Stimulated activated CD8-positive, alpha-beta memory T cell treated with anti-CD3 and anti-CD28 coated beads, Interleukin-7, amount 100 ng/mL, for 1 hour (primary cell): ENCODE measurements at regions not wholly inside any gene's neighbourhood (a gene's known extent, or its start where the extent isn't known, plus 50 kb on each side); places are given as distances from the start of the nearest gene placed in this dataset.

ENCODE experiments used
- DNase-seq, 2 donors: peaks; one replicate each; pipeline ENCODE4 v3.0.0-alpha.2; 2020; ENCODE audit warnings: low read depth in 2 of 2

DNA sequence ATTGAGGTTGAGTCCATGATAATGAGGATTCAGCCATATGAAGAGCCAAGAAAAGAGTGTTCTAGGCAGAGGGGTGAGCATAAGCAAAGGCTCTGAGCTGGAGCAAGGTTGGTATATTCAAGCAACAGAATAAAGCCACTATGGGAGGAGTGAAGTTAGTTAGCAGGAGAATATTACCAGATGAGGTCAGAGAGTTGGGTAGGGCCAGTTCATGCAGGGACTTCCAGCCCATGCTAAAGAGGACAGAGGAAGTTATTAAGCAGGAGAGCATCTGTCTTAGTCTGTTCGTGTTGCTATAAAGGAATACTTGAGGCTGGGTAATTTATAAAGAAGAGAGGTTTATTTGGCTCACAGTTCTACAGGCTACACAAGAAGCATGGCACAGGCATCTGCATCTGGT is 57.1 kb upstream of the ATG10 start:
- DNase-seq, result no peak

DNA sequence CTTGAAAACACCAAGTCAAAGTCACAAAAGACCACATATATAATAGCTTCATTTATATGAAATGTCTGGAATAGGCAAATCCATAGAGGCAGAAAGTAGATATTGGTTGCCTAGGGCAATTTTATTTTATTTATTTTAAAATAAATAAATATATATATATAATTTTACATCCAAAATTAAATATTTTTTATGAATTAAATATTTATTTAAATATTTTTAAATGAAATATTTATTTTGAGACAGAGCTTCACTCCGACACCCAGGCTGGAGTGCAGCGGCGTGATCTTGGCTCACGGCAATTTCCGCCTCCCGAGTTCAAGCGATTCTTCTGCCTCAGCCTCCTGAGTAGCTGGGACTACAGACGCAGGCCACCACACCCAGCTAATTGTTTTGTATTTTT is 58.9 kb upstream of the ATG10 start:
- no peak for DNase-seq

DNA sequence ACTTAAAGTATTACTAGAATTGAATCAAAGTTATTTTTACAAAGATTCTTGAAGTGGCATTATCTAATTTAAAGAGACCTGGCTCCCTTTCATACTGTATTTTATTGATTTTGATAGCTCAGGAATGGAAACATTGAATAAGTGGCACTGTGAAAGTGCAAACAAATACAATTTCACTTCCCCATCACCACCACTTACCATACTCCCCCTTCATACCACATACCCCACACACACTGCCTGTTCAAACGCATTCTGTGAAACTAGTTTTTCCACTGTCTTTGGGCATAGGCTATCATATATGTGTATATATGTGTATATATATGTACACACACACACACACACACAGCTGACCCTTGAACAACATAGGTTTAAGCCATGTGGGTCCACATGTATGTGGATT is 62.1 kb upstream of the ATG10 start:
- no peak for DNase-seq

DNA sequence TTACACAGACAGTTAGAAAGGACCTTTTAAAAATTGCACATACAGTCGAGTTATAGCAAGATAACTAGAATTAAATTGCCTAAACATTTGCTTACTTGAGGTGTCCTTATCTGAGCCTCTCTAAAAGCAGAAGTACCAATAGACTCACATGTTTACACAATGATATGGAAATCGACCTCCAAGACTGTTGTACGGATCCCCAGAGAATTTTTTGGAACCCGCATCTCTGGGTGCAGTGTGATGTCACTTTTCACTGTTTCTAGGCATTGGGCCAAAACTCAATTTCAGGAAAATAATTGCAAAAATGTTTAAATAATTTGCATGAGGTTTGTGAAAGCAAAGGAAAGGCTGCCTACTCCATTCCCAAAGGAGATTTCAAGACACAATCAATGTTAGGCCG is 63.1 kb upstream of the ATG10 start:
- DNase-seq, result no peak

DNA sequence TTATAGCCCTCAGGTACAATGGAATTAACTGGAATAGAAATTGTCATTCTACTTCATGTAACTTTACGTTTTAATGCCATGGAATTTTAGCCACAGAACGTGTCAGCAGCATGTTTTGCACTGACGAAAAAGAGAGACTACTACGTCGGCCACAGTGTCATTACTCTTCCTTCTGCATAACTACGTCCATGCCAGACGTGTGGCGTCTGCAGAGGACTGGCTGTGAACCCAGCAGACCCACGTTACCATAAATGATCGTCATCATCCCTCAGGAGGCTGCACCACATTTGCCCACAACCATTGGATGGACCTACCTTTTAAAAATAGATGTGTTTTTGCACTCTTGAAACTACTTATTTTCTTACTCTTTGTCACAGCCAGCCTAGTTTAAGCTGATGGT is 63.8 kb upstream of the ATG10 start:
- DNase-seq, result no peak

DNA sequence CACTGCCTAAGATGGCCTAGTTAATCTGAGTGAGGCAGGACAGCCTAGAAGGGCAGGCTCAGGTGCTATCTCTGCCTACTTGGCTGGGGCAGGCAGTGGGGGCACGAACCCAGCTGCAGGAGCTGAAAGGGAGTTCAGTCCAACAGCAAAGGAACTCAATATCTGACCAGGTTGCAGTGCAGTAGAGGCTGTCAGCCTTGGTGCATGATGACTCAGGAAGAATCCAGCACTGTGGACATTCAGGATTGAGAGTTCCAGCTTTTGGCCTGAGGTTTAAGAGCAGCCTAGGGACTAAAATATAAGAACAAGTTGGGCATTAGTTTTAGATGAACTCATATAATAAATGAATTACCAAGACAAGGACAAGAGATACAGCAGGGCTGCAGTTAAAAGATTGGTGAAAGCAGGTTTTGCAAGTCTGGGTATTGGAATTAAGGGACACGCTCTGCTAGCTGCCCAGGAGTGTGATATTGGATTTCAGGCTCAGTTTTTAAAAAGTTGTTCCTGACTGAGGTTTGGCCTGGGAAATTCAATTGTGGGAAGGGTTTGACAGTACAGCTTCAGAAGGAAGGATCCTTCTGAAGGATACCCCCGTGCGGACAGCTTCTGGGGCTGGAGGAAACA is 64.7 kb upstream of the ATG10 start:
- DNase-seq, result no peak

DNA sequence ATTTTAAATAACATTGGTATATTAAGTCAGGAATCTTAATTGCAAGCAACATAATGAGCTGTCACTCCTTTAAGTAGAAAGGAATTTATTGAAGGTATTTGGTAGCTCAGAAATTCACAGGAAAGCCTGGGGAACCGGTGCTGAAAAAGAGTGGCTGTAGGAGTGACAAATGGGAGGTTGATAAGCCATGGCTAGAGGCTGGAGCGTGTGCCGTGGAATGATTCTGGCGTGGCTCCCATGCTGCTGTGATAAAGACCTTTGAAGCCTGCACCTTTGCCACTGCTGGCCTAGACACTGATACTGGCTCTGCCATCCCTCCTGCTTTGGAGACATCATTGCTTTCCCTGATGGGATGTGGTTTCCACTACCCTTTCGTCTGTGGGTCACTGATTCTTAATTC is 65.7 kb upstream of the ATG10 start:
- no peak for DNase-seq

DNA sequence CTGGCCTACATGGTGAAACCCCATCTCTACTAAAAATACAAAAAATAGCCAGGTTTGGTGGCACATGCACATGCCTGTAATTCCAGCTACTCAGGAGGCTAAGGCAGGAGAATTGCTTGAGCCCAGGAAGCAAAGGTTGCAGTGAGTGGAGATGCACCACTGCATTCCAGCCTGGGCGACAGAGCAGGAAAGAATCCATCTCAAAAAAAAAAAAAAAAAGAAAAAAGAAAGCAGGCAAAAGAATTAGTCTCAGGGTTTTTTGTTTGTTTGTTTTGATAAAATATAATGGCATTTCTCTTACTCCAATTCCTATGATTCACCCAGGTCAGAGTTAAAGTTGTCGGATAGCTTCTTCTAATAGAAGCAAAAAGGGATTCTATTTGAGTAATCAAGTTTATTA is 67.0 kb upstream of the ATG10 start:
- DNase-seq, result no peak

DNA sequence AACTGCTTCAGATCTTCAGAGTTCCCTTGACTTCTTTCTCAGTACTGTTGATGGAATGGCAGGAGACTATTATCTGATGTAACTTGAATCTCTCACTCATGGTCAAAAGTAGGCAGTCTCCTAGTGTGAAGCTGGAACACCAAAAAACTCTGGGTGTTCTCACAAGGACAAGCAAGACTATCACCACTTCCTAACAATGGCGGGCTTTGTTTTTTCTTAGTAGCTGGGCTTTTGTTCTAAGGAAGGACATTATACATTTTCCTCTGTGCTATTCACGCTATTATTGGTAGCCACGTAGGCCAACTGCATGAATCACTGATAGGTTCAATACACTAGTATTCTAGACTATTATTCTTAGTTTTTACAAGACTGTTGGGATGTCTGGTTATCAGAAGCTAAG is 67.7 kb upstream of the ATG10 start:
- no peak for DNase-seq

DNA sequence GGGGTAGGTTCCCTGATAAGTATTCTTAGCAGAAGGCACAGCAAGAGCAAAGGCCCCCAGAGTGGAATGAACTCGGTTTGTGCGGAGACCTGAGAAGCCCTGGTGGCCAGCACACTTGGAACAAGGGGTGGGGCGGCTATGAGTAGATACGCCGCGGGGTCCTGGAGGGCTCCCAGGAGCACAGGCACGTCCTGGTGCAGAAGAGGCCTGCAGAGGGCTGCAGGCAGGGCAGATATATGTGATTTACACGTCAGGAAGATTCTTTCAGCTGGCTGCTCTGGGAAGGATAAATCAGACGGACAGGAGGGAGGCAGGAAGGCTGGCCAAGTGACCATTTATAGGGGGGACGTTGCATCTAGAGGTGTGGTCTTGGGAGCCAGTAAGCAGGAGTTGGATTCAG is 70.2 kb upstream of the ATG10 start:
- no peak for DNase-seq

DNA sequence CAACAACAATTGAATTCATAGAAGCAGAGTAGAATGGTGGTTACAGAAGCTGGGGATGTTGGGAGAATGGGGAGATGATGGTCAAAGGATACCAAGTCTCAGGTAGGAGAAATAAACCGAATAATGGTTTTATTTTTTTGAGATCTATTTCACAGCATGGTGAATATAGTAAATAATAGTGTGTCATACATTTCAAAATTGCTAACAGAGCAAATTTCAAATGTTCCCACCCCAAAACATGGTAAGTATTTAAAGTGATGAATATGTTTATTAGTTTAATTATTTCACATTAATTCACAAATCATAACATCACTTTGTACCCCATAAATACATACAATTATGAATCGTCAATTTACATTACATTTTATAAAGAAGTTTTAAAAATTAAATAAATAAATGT is 72.7 kb upstream of the ATG10 start:
- DNase-seq, result no peak

DNA sequence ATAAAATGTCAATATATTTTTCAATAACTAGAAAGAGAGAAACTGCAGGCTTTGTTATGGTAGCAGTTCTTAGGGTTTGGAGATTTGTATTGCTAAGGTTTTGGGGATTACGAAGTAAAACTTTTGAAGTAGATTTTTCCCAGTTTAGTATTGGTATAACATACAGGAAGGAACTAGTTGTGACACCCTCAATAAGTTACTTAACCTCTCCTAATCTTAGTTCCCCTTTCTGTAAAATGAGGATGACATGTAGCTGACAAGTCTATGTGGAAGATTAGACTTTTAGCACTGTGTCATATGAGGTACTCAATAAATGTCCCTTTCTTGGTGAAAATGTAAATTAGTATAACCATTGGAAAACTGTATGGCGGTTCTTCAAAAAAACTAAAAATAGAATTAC is 73.4 kb upstream of the ATG10 start:
- DNase-seq, result no peak

DNA sequence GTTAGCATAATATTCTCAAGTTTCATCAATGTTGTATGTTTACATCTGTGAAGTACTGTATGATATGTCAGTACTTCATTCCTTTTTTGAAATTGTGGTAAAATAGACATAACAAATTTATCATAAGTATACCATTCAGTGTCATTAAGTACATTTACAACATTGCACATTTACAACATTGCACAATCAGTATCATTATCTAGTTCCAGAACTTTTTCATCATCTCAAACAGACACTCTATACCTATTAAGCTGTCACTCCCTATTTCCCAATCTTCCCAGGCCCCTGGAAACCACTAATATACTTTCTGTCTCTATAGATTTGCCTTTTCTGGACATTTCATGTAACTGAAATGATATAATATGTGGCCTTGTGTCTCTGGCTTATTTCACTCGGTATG is 75.1 kb upstream of the ATG10 start:
- DNase-seq, result no peak

DNA sequence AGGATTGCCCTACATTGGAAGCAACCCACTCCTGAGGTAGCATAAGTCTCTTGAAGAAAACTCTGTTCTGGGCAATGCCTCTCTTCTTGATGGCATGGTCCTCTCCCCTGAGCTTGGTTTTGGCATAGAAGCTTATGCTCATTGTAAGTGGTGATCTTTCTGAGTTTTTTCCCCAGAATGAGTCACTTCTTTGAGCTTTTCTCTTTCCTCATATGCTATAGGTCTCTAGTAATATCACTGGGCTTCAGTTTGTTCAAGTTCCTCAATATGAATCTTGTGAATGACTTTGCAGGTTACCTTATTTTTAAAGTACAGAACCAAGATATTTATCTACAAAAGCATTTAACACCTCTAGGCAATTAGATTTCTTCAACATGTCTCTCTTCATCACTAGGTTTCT is 76.5 kb upstream of the ATG10 start:
- no peak for DNase-seq

DNA sequence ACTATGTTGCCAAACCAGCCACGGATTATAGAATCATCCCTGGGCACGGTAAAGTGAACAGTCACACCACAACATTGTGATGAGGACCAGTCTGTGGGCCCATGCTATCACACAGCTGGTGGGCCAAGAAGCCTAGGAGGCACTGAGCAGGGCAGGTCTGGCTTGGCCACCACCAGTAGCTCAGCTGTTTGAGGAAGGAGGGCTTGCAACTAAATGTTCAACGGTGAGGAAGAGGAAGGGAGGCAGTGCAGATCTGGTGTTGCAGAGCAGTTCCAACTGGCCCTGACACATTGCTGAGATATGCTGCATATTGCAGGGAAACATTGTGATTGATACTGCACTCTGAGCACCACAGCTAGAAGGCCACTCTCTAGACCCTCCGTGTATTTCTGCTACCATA is 77.9 kb upstream of the ATG10 start:
- DNase-seq, result no peak

DNA sequence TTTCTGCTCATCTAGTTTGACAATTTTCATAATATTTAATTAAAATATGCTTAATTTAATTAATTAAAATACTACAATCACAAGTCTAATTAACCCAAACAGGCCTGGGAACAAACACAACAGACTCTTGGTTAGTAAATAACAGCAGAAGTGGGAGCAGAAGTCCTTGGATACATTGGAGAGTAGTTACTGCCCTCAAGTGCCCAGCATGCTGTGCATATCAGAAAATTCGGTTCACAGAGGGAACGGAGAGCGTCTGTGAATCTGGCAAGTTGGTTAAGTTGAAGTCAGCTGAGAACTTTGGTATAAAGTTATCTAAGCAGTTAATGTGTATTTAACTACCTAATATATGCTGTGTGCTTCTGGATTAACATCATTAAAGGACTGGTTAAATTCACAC is 87.0 kb upstream of the ATG10 start:
- DNase-seq, result no peak

DNA sequence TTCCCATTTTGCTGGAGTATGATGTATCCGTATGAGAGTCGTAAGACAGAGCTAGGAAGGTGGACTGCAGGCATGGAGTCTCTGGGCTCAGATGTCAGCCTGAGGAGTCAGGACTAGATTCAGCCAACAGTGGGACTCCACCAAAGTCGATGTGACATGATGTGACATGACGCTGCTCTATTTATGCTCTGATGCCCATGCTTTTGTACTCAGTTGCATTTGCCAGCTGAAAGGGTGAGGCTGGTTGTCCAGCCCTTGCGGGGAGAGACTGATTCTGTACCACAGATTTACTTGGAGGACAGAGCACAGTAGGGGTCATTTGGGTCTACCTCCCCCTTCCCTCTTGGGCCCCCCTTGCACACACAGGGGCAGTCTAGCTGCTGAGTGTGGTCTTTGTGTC is 88.5 kb upstream of the ATG10 start:
- DNase-seq, result no peak

DNA sequence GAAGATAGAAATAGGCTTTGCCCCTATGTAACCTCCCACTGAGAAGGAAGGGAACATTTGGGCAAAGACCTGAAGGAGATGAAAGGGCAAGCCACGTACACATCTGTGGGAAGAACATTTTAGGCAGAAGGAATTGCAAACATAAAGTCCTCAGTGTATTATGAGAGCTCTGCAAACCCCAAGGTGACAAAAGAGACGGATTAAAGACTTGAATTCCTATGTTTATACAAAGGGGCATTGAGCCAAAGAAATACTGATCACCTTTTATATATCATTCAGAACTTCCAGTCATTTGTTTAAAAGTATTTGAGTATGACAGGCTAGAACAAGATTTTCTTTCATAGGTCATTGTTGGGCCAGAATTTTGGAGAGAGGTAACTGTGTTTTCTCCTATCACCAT is 90.2 kb upstream of the ATG10 start:
- no peak for DNase-seq

DNA sequence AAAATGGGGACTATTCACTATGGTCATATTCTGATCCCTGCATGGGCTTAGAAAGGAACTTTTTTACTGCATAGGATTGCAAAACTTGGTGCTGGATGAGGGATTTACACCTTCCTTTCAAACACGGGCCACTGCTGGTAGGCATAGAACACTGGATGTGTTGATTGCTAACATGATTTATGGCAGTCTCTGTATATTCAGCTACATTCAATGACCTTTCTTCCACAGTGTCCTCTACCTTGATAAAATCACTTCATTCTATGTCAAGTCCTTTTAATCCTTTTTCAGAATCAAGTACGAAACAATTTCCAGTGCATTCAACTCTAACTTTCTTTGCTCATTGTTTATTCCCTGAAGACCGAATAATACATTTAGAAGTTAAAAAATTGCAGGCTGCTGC is 91.9 kb upstream of the ATG10 start:
- DNase-seq, result no peak

DNA sequence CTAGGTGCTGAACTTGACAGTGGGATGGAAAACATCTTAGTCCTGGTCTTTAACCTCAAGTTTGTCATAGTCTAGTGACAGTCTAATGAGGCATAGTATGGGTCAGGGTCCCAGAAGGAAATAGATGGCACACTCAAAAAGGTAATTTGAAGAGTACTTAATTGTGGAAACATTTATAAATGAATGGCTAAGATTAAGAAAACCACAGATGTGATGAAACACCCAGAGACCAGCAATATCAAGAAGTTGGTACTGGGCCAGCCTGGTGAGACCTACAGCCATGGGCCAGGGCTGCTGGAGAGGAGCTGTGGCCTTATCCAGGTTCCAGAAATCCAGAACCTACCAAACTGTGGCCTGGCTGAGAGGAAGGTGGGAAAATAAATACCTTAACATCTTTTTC is 93.5 kb upstream of the ATG10 start:
- DNase-seq, result no peak

DNA sequence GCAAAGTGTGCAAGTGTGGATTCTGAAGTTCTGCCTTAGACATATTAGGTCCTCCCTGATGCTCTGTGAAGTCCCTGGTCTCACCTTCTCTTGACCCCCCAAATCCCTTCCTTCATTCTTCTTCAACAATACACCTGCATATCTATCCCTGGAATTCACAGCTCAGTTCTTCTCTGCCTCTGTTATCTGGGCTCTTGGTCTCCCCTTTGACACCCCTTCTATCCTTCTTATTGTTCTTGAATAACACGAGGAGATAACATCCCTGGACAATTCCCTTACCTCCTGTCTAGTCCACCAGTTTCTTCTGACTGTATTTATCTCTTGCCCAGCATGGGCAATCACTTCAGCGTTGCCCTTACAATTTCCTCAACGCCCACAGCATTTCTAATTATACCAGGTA is 104.8 kb upstream of the ATG10 start:
- no peak for DNase-seq

DNA sequence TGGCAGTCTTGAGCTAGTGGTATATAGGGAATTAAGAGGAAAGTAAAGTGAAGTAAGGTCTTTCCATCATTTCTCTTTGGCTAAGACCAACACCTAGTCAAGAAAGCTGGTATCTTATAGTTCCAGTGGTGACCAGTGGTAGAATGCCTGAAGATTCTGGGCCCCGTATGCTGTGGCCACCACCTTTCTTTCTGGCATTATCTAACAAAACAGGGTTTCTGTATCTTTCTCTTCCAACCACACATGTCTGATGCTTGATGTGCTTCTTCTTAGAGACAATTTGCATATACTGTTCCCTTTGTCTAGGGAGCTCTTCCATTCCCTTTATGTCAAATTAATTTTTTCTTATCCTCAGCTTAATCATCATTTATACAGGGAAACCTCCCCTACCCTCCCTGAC is 109.9 kb upstream of the SSBP2 start:
- DNase-seq, result no peak

DNA sequence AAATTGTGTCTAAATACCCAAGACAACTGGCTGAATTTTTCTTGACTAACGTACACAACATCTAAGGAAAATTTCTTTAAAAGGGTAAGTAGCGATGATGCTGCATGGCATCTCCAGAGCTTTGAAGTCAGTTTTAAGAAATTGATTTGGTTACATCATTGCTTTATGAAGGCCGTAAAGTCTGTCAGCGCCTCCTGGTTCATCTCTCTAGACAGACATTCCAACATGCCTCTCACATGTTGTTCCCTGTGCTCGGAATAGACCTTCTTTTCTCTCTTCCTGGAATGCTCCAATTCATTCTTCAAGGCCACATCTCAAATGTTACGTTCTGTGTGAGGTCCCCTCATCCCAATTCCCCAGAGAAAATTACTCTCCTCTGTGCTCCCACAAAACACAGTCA is 108.7 kb upstream of the SSBP2 start:
- DNase-seq, result no peak

DNA sequence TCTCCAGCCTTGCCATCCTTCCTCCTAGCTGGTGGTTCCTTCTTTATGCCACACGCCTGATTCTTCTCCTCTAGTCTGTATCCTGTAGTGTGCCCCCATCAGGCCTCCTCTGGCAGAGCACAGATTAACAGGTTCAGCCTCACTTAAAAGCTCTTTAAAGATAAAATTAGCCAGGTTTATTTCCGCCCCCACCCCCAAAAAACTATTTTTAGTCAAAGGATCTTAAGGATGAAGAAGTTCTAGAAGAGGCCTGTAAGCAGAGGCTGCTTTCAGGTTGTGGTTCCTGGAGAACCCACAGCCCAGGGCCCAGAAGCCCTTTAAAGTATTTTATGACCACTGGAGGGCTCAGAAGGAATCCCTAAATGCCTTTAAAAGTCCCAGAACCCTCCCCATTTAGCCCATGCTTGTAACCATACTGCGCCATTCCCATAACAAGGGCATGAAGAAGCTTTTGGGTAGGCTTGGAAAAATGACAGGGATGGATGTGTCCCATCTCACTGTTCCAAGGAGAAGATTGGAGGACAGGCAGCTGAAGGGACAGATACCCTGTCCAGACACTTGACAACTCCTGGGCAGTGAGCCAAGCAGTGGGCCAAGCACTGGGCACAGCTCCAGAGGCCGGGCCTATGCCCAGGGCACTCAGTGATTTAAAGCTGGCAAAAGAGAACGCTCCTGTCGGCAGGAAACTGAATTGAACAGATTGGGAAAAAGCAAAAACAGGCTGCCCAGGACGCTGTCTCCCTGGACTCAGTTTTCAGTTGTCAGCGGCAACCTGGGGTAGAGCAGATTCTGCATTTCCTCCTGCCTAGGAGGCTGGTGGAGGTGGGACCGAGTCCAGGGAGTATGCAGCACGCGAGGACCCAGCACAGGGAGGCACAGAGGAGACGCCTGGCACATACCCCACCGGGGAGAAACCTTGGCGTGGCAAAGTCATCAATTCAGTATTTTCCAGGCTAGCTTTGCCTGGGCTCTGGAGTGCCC is 106.3 kb upstream of the SSBP2 start:
- no peak for DNase-seq
